ENCODE measurements at regions not wholly inside any gene's neighbourhood (a gene's known extent, or its start where the extent isn't known, plus 50 kb on each side); places are given as distances from the start of the nearest gene placed in this dataset.
A peak's percentile ranks its signal among the peaks of the same experiment; 100 is the strongest.
"Not testable (repeated sequence)": the region's sequence is repeated elsewhere in the genome, so short reads cannot be mapped to it uniquely, and the experiment has no call there.

GRCh38 chr4:116122124-116122523, 963.3 kb downstream of the TRAM1L1 start:
- H3K9me3 Mint-ChIP-seq (ENCODE audit: unreplicated experiment) = no peaks in the 10 kb centered on the region
- peak in 1 of 2 experiments; percentile 16 for DNase-seq
- no peaks in the 10 kb centered on the region for H3K36me3 Mint-ChIP-seq (ENCODE audit: insufficient read depth, unreplicated experiment)

GRCh38 chr4:116118221-116118620, 967.2 kb downstream of the TRAM1L1 start:
- Mint-ChIP-seq H3K4me1 (ENCODE audit: low read depth, unreplicated experiment) (peaks cover 19% of the 10 kb centered on the region), H3K36me3 (ENCODE audit: insufficient read depth, unreplicated experiment) (no peaks in the 10 kb centered on the region), H3K27ac (ENCODE audit: unreplicated experiment) (no peak overlapping the region), H3K27me3 (ENCODE audit: insufficient read depth, unreplicated experiment) (no peaks in the 10 kb centered on the region), H3K4me3 (ENCODE audit: unreplicated experiment) (no peak overlapping the region), H3K9me3 (ENCODE audit: unreplicated experiment) (no peaks in the 10 kb centered on the region)
- Histone ChIP-seq H3K4me1 (peaks cover 6% of the 10 kb centered on the region; the same call in 1 of the 2 replicates), H3K36me3 (ENCODE audit: control insufficient read depth, insufficient read depth, low read length) (no peaks in the 10 kb centered on the region), H3K27me3 (replicated peaks; ENCODE audit: control insufficient read depth, insufficient read depth, low read length) (no peaks in the 10 kb centered on the region), H3K9me3 (no peaks in the 10 kb centered on the region), H3K4me3 (ENCODE audit: low read depth, low read length) (no peak overlapping the region)
- no peak for DNase-seq
- BruUV-seq (replicated peaks) = no TSS peak
- intact Hi-C loops (cut with micrococcal nuclease; ENCODE audit: unreplicated experiment) = no loop called here
- TF ChIP-seq CTCF (IDR thresholded peaks at IDR 0.05; ENCODE audit: insufficient read depth in 1 of 2, low read depth in 1 of 2, low read length in 1 of 2, severe bottlenecking in 1 of 2, unreplicated experiment in 1 of 2) = no peak
- POLR2A ChIA-PET = no interaction called here
- CTCF ChIA-PET = no interaction called here

More at GRCh38 chr4:116122124-116122523, 963.3 kb downstream of the TRAM1L1 start:
- ChIA-PET CTCF (no interaction called here), POLR2A (no interaction called here)
- BruUV-seq (replicated peaks) = no TSS peak
- H3K27me3 ChIP-seq (replicated peaks; ENCODE audit: control insufficient read depth, insufficient read depth, low read length) = no peaks in the 10 kb centered on the region
- intact Hi-C loops (cut with micrococcal nuclease; ENCODE audit: unreplicated experiment) = loop anchor here (2.0 kb wide), 1 partner anchor 13 kb away; no protein-coding TSS in a partner anchor
- no peaks in the 10 kb centered on the region for H3K9me3 ChIP-seq
- no peak for TF ChIP-seq CTCF (IDR thresholded peaks at IDR 0.05; ENCODE audit: insufficient read depth in 1 of 2, low read depth in 1 of 2, low read length in 1 of 2, severe bottlenecking in 1 of 2, unreplicated experiment in 1 of 2)
- H3K27me3 Mint-ChIP-seq (ENCODE audit: insufficient read depth, unreplicated experiment) = no peaks in the 10 kb centered on the region
- peak overlapping the region; percentile 69 for H3K27ac Mint-ChIP-seq (ENCODE audit: unreplicated experiment)
- no peak overlapping the region for H3K4me3 Mint-ChIP-seq (ENCODE audit: unreplicated experiment)
- H3K36me3 ChIP-seq (ENCODE audit: control insufficient read depth, insufficient read depth, low read length) = no peaks in the 10 kb centered on the region
- no peak overlapping the region for H3K4me3 ChIP-seq (ENCODE audit: low read depth, low read length)
- H3K4me1 Mint-ChIP-seq (ENCODE audit: low read depth, unreplicated experiment) = peaks cover 19% of the 10 kb centered on the region
- H3K4me1 ChIP-seq = peaks cover 6% of the 10 kb centered on the region; the same call in 1 of the 2 replicates

- H3K27ac Mint-ChIP-seq (ENCODE audit: unreplicated experiment); H3K4me3 Mint-ChIP-seq (ENCODE audit: unreplicated experiment); H3K27me3 ChIP-seq (replicated peaks; ENCODE audit: control insufficient read depth, insufficient read depth, low read length); CTCF ChIA-PET; DNase-seq; H3K9me3 ChIP-seq; POLR2A ChIA-PET; intact Hi-C loops (cut with micrococcal nuclease; ENCODE audit: unreplicated experiment); H3K27me3 Mint-ChIP-seq (ENCODE audit: insufficient read depth, unreplicated experiment); H3K36me3 Mint-ChIP-seq (ENCODE audit: insufficient read depth, unreplicated experiment); H3K4me1 Mint-ChIP-seq (ENCODE audit: low read depth, unreplicated experiment); H3K36me3 ChIP-seq (ENCODE audit: control insufficient read depth, insufficient read depth, low read length); H3K4me3 ChIP-seq (ENCODE audit: low read depth, low read length); H3K9me3 Mint-ChIP-seq (ENCODE audit: unreplicated experiment); BruUV-seq (replicated peaks): not testable (repeated sequence)
- peaks cover 29% of the 10 kb centered on the region for H3K4me1 ChIP-seq
These were observed 972.5 kb downstream of the TRAM1L1 start for GRCh38 chr4:116112861-116113260.

GRCh38 chr4:116110713-116111112, 974.7 kb downstream of the TRAM1L1 start:
- no peak overlapping the region for H3K27ac Mint-ChIP-seq (ENCODE audit: unreplicated experiment)
- no peaks in the 10 kb centered on the region for H3K27me3 Mint-ChIP-seq (ENCODE audit: insufficient read depth, unreplicated experiment)
- POLR2A ChIA-PET = no interaction called here

More at GRCh38 chr4:116110713-116111112, 974.7 kb downstream of the TRAM1L1 start:
- intact Hi-C loops (cut with micrococcal nuclease; ENCODE audit: unreplicated experiment) = no loop called here
- Mint-ChIP-seq H3K4me3 (ENCODE audit: unreplicated experiment) (no peak overlapping the region), H3K4me1 (ENCODE audit: low read depth, unreplicated experiment) (peaks cover 7% of the 10 kb centered on the region), H3K36me3 (ENCODE audit: insufficient read depth, unreplicated experiment) (no peaks in the 10 kb centered on the region), H3K9me3 (ENCODE audit: unreplicated experiment) (no peaks in the 10 kb centered on the region)
- TF ChIP-seq CTCF (IDR thresholded peaks at IDR 0.05; ENCODE audit: insufficient read depth in 1 of 2, low read depth in 1 of 2, low read length in 1 of 2, severe bottlenecking in 1 of 2, unreplicated experiment in 1 of 2) = no peak
- H3K36me3 ChIP-seq (ENCODE audit: control insufficient read depth, insufficient read depth, low read length) = no peaks in the 10 kb centered on the region
- peaks cover 30% of the 10 kb centered on the region for H3K4me1 ChIP-seq
- H3K27me3 ChIP-seq (replicated peaks; ENCODE audit: control insufficient read depth, insufficient read depth, low read length) = no peaks in the 10 kb centered on the region
- CTCF ChIA-PET = no interaction called here
- no peak for DNase-seq
- BruUV-seq (replicated peaks) = no TSS peak
- H3K9me3 ChIP-seq = peaks cover 8% of the 10 kb centered on the region; the same call in 1 of the 2 replicates
- H3K4me3 ChIP-seq (ENCODE audit: low read depth, low read length) = no peak overlapping the region
